Panc1 (cell line): ENCODE measurements at regions not wholly inside any gene's neighbourhood (a gene's known extent, or its start where the extent isn't known, plus 50 kb on each side); places are given as distances from the start of the nearest gene placed in this dataset.

ENCODE experiments used
- ATAC-seq: fragments of 200-7000 bp; cut with Tn5 transposase; 2 replicates; pipeline ENCODE4 v1.9.1; 2020; ENCODE audit warnings: mild to moderate bottlenecking, moderate library complexity
- BruUV-seq: library from RNA; stranded (reverse); fragments of 400-500 nt; replicated peaks from 2 replicates; lab custom pipeline; 2021; lab: Mats Ljungman, UMichigan
- CTCF ChIA-PET: fragments of 300-600 bp; sonication (Branson Sonifier 250); formaldehyde crosslinking; loops from one replicate; lab custom pipeline; 2022; ENCODE audit warnings: antibody characterized with exemption; lab: Charles Lee
- POLR2A ChIA-PET: fragments of 300-600 bp; sonication (Branson Sonifier 250); formaldehyde crosslinking; loops from one replicate; lab custom pipeline; 2022; ENCODE audit warnings: antibody characterized with exemption; lab: Charles Lee
- DNase-seq: peaks from one replicate; pipeline ENCODE4 v3.0.0-alpha.2; 2010; ENCODE audit warnings: low read depth, low spot score
- H3K27ac ChIP-seq: 2 replicates; pipeline ENCODE4 v1.5.1; 2011; ENCODE audit warnings: mild to moderate bottlenecking, low read length, inconsistent platforms
- H3K27me3 ChIP-seq: fragments of 200-500 bp; sonication (Bioruptor generic); 2 replicates; pipeline ENCODE4 v1.6.0; 2014; ENCODE audit warnings: low read length, inconsistent platforms; ENCODE audit not compliant: control insufficient read depth, insufficient read depth
- H3K36me3 ChIP-seq: fragments of 200-500 bp; sonication (Bioruptor generic); 2 replicates; pipeline ENCODE4 v1.5.1; 2014; ENCODE audit warnings: inconsistent platforms, mild to moderate bottlenecking, low read length, moderate library complexity; ENCODE audit not compliant: control insufficient read depth, insufficient read depth
- H3K4me1 ChIP-seq: 2 replicates; pipeline ENCODE4 v1.5.1; 2011; ENCODE audit warnings: inconsistent platforms, mild to moderate bottlenecking, low read length, moderate library complexity; ENCODE audit not compliant: control insufficient read depth, insufficient read depth
- H3K4me3 ChIP-seq, 2 experiments: 2 replicates each; pipeline ENCODE4 v1.5.1; 2011 to 2012; ENCODE audit warnings: low read depth in 2 of 2, low read length in 2 of 2, mild to moderate bottlenecking in 2 of 2, inconsistent platforms in 1 of 2, moderate library complexity in 1 of 2
- H3K9me3 ChIP-seq: fragments of 200-500 bp; sonication (Bioruptor generic); 2 replicates; pipeline ENCODE4 v1.5.1; 2014; ENCODE audit warnings: low read depth, mild to moderate bottlenecking, inconsistent platforms, low read length, moderate library complexity; ENCODE audit not compliant: control insufficient read depth, insufficient read depth
- CTCF ChIP-seq: fragments of 450-650 bp; IDR thresholded peaks from 2 replicates; pipeline ENCODE4 v1.5.1; 2017; ENCODE audit warnings: mild to moderate bottlenecking
- POLR2AphosphoS5 ChIP-seq: IDR thresholded peaks from 2 replicates; pipeline ENCODE4 v1.6.1; 2012; ENCODE audit warnings: mild to moderate bottlenecking, low read depth, low read length, moderate library complexity
- REST ChIP-seq, 2 experiments: IDR thresholded peaks; 2 replicates each; pipeline ENCODE4 v1.6.1; 2011 to 2012; ENCODE audit warnings: low read depth in 2 of 2, control low read depth in 1 of 2, low read length in 1 of 2, mild to moderate bottlenecking in 1 of 2, moderate library complexity in 1 of 2; ENCODE audit not compliant: insufficient read depth in 1 of 2
- SIN3A ChIP-seq: IDR thresholded peaks from 2 replicates; pipeline ENCODE4 v1.6.1; 2012; ENCODE audit warnings: low read depth, mild to moderate bottlenecking, low read length, moderate library complexity, borderline replicate concordance; ENCODE audit not compliant: insufficient read depth
- TCF7L2 ChIP-seq: IDR thresholded peaks from 2 replicates; pipeline ENCODE4 v1.6.1; 2011; ENCODE audit warnings: mild to moderate bottlenecking, low read depth, low read length, inconsistent platforms
- in situ Hi-C: cut with HindIII; loops from 2 replicates; pipeline ENCODE4 v1.10.0; 2016; ENCODE audit warnings: low sequenced_read_pairs, low pct_unique_long_range_greater_than_20kb
- intact Hi-C: fragments of 100-400 bp; cut with micrococcal nuclease; formaldehyde crosslinking; loops from one replicate; pipeline ENCODE4 v1.10.0; 2022; ENCODE audit not compliant: unreplicated experiment

GRCh38 chr6:140343128-140343527, 968.7 kb upstream of the CITED2 start:
- intact Hi-C loops = no loop called here
- no peaks in the 10 kb centered on the region for H3K4me1 ChIP-seq
- CTCF ChIA-PET = no interaction called here

GRCh38 chr6:140341272-140341671, 966.8 kb upstream of the CITED2 start:
- TF ChIP-seq TCF7L2 (no peak), REST (IDR thresholded peaks at IDR 0.05; ENCODE audit: insufficient read depth in 1 of 2, low read depth in 2 of 2, low read length in 1 of 2) (no peak), CTCF (no peak), POLR2AphosphoS5 (no peak)
- intact Hi-C loops = no loop called here
- POLR2A ChIA-PET = no interaction called here
- no peak for ATAC-seq
- Histone ChIP-seq H3K27ac (no peak overlapping the region), H3K9me3 (no peaks in the 10 kb centered on the region; the same call in 1 of the 2 replicates), H3K36me3 (no peaks in the 10 kb centered on the region), H3K4me1 (no peaks in the 10 kb centered on the region), H3K4me3 (no peak overlapping the region), H3K27me3 (no peaks in the 10 kb centered on the region)
- CTCF ChIA-PET = no interaction called here
- in situ Hi-C loops = no loop called here
- DNase-seq = no peak
- BruUV-seq = no TSS peak

More at GRCh38 chr6:140343128-140343527, 968.7 kb upstream of the CITED2 start:
- in situ Hi-C loops = no loop called here
- no peak overlapping the region for H3K4me3 ChIP-seq
- no peaks in the 10 kb centered on the region; the same call in 1 of the 2 replicates for H3K9me3 ChIP-seq
- DNase-seq (no peak), ATAC-seq (no peak)
- no peak overlapping the region; the same call in 1 of the 2 replicates for H3K27ac ChIP-seq
- POLR2A ChIA-PET = no interaction called here
- no peaks in the 10 kb centered on the region for H3K27me3 ChIP-seq
- no peaks in the 10 kb centered on the region for H3K36me3 ChIP-seq
- no TSS peak for BruUV-seq
- no peak for TF ChIP-seq TCF7L2

- ATAC-seq = no peak
Measured at GRCh38 chr6:140340795-140341194, 966.3 kb upstream of the CITED2 start.

More at GRCh38 chr6:140340795-140341194, 966.3 kb upstream of the CITED2 start:
- Histone ChIP-seq H3K9me3 (no peaks in the 10 kb centered on the region; the same call in 1 of the 2 replicates), H3K27me3 (no peaks in the 10 kb centered on the region), H3K27ac (no peak overlapping the region), H3K4me3 (no peak overlapping the region), H3K4me1 (no peaks in the 10 kb centered on the region), H3K36me3 (no peaks in the 10 kb centered on the region)
- ChIA-PET POLR2A (no interaction called here), CTCF (no interaction called here)
- no TSS peak for BruUV-seq
- no peak for TF ChIP-seq TCF7L2
- TF ChIP-seq REST (IDR thresholded peaks at IDR 0.05; ENCODE audit: insufficient read depth in 1 of 2, low read depth in 2 of 2, low read length in 1 of 2) = no peak
- no peak for TF ChIP-seq POLR2AphosphoS5
- TF ChIP-seq SIN3A = no peak
- no peak for TF ChIP-seq CTCF
- DNase-seq = no peak
- in situ Hi-C loops (no loop called here), intact Hi-C loops (no loop called here)
